Endothelial cell of umbilical vein (primary cell): ENCODE measurements at regions not wholly inside any gene's neighbourhood (a gene's known extent, or its start where the extent isn't known, plus 50 kb on each side); places are given as distances from the start of the nearest gene placed in this dataset.

Source experiments
- BruUV-seq: library from RNA; stranded (reverse); fragments of 400-500 nt; replicated peaks from 2 replicates; lab custom pipeline; 2021; lab: Mats Ljungman, UMichigan
- CTCF ChIA-PET: fragments of 300-600, 350-600 bp; sonication (Branson Sonifier 250); formaldehyde crosslinking; loops from one replicate; lab custom pipeline; 2021; ENCODE audit warnings: antibody characterized with exemption, inconsistent platforms; lab: Charles Lee
- POLR2A ChIA-PET: fragments of 300-600, 350-600 bp; sonication (Branson Sonifier 250); formaldehyde crosslinking; loops from one replicate; lab custom pipeline; 2021; ENCODE audit warnings: antibody characterized with exemption, inconsistent platforms; lab: Charles Lee
- DNase-seq: peaks from one replicate; pipeline ENCODE4 v3.0.0-alpha.2; 2011; ENCODE audit warnings: low read depth, low spot score
- FAIRE-seq: peaks from 2 replicates; lab custom pipeline; 2011; peaks lifted over from hg19 to GRCh38; lab: Jason Lieb, UNC
- H2AFZ ChIP-seq: 2 replicates; pipeline ENCODE4 v1.6.0; 2012; ENCODE audit warnings: low read depth, low read length, control low read depth, inconsistent platforms
- H3K27ac ChIP-seq: 2 replicates; pipeline ENCODE4 v1.5.1; 2011; ENCODE audit warnings: low read depth, mild to moderate bottlenecking, control low read depth, low read length, moderate library complexity; ENCODE audit not compliant: insufficient read depth
- H3K27me3 ChIP-seq, 2 experiments: 2 replicates each; pipeline versions ENCODE4 v1.6.0 to v1.6.1; 2011; ENCODE audit warnings: low read length in 2 of 2, mixed read lengths in 1 of 2; ENCODE audit not compliant: control insufficient read depth in 2 of 2, insufficient read depth in 2 of 2
- H3K36me3 ChIP-seq, 2 experiments: 2 replicates in 1 of 2; 3 replicates in 1 of 2; pipeline ENCODE4 v1.5.1; 2011; ENCODE audit warnings: low read length in 2 of 2, mild to moderate bottlenecking in 1 of 2, moderate library complexity in 1 of 2; ENCODE audit not compliant: control insufficient read depth in 2 of 2, insufficient read depth in 2 of 2; ENCODE audit errors: extremely low read depth in 1 of 2
- H3K4me1 ChIP-seq: 3 replicates; pipeline ENCODE4 v1.5.1; 2011; ENCODE audit warnings: mild to moderate bottlenecking, low read length; ENCODE audit not compliant: control insufficient read depth, insufficient read depth; ENCODE audit errors: extremely low read depth
- H3K4me2 ChIP-seq: 2 replicates; pipeline ENCODE4 v1.6.1; 2011; ENCODE audit warnings: low read length, control low read depth, mixed read lengths; ENCODE audit not compliant: insufficient read depth
- H3K4me3 ChIP-seq, 3 experiments: fragments of 200-600 bp in 1 of 3; sonication (generic), shearing (Covaris generic) in 1 of 3; replicated peaks in 1 of 3; 2 replicates each; pipeline ENCODE4 v1.5.1; 2011 to 2016; ENCODE audit warnings: control low read depth in 3 of 3, low read length in 3 of 3, mild to moderate bottlenecking in 2 of 3, inconsistent platforms in 1 of 3, low read depth in 1 of 3, moderate library complexity in 1 of 3; ENCODE audit not compliant: insufficient read depth in 1 of 3
- H3K79me2 ChIP-seq: 2 replicates; pipeline ENCODE4 v1.6.0; 2012; ENCODE audit warnings: low read length, inconsistent platforms; ENCODE audit not compliant: control insufficient read depth, insufficient read depth
- H3K9ac ChIP-seq: replicated peaks from 2 replicates; pipeline ENCODE3; 2011; ENCODE audit warnings: low read length, control low read depth; ENCODE audit not compliant: insufficient read depth; ENCODE audit errors: extremely low read depth
- H3K9me1 ChIP-seq: replicated peaks from 3 replicates; pipeline ENCODE4 v1.6.0; 2011; ENCODE audit warnings: mild to moderate bottlenecking, low read length; ENCODE audit not compliant: control insufficient read depth, insufficient read depth; ENCODE audit errors: extremely low read depth
- H3K9me3 ChIP-seq: replicated peaks from 2 replicates; pipeline ENCODE4 v1.5.1; 2012; ENCODE audit warnings: low read length, inconsistent platforms; ENCODE audit not compliant: control insufficient read depth, insufficient read depth
- H4K20me1 ChIP-seq: replicated peaks from 2 replicates; pipeline ENCODE3; 2011; ENCODE audit warnings: mild to moderate bottlenecking, low read length; ENCODE audit not compliant: control insufficient read depth, insufficient read depth; ENCODE audit errors: extremely low read depth
- CTCF ChIP-seq, 2 donors: IDR thresholded peaks; 1 replicate in 1 of 2; 2 replicates in 1 of 2; pipeline ENCODE4 v1.5.1; 2011; ENCODE audit warnings: low read length in 2 of 2, mild to moderate bottlenecking in 2 of 2, moderate library complexity in 2 of 2, control low read depth in 1 of 2, inconsistent platforms in 1 of 2, low read depth in 1 of 2; ENCODE audit not compliant: insufficient read depth in 1 of 2; ENCODE audit errors: extremely low read depth in 1 of 2
- EZH2 ChIP-seq: IDR thresholded peaks from 2 replicates; pipeline ENCODE4 v1.6.1; 2012; ENCODE audit warnings: borderline replicate concordance, low read depth, mild to moderate bottlenecking, moderate library complexity, low read length, inconsistent platforms; ENCODE audit not compliant: severe bottlenecking
- FOS ChIP-seq: IDR thresholded peaks from 2 replicates; pipeline ENCODE4 v1.6.1; 2011; ENCODE audit warnings: mild to moderate bottlenecking, low read length, moderate library complexity, borderline replicate concordance; ENCODE audit not compliant: insufficient read depth
- GATA2 ChIP-seq: IDR thresholded peaks from 2 replicates; pipeline ENCODE4 v1.7.0; 2011; ENCODE audit warnings: low read depth, mild to moderate bottlenecking, moderate library complexity, mixed read lengths, low read length; ENCODE audit not compliant: insufficient read length, insufficient read depth
- JUN ChIP-seq: IDR thresholded peaks from 2 replicates; pipeline ENCODE4 v1.6.1; 2011; ENCODE audit warnings: borderline replicate concordance, low read depth; ENCODE audit not compliant: insufficient read length, insufficient read depth
- MAX ChIP-seq: IDR thresholded peaks from 2 replicates; pipeline ENCODE4 v1.6.1; 2011; ENCODE audit not compliant: insufficient read depth, insufficient read length
- MYC ChIP-seq: IDR thresholded peaks from one replicate; pipeline ENCODE4 v1.6.1; 2011; ENCODE audit warnings: mild to moderate bottlenecking, low read depth, low read length
- POLR2A ChIP-seq: IDR thresholded peaks from 2 replicates; pipeline ENCODE4 v1.6.1; 2012; ENCODE audit warnings: low read depth, mild to moderate bottlenecking, control low read depth, low read length
- POLR2AphosphoS5 ChIP-seq: IDR thresholded peaks from 2 replicates; pipeline ENCODE4 v1.6.1; 2012; ENCODE audit warnings: low read depth, mild to moderate bottlenecking, control low read depth, low read length, moderate library complexity; ENCODE audit not compliant: insufficient read depth
- dilution Hi-C: fragments of 300-500 bp; cut with MboI; formaldehyde crosslinking; loops from one replicate; pipeline ENCODE4 v1.15.0; 2019; ENCODE audit warnings: low sequenced_read_pairs; ENCODE audit not compliant: extremely low pct_ligation_motif_present
- intact Hi-C: fragments of 100-400 bp; cut with micrococcal nuclease; formaldehyde crosslinking; loops from one replicate; pipeline ENCODE4 v1.10.0; 2022

GRCh38 chr1:79398501-79398900 lies 392.0 kb upstream of the ADGRL4 start:
- no peak overlapping the region for H3K27ac ChIP-seq
- CTCF ChIA-PET: no interaction called here

More at GRCh38 chr1:79398501-79398900, 392.0 kb upstream of the ADGRL4 start:
- dilution Hi-C loops: no loop called here
- Histone ChIP-seq H3K9me3 (no peaks in the 10 kb centered on the region), H3K79me2 (no peaks in the 10 kb centered on the region), H2AFZ (no peak overlapping the region), H4K20me1 (no peaks in the 10 kb centered on the region), H3K4me1 (no peaks in the 10 kb centered on the region), H3K36me3 (no peaks in the 10 kb centered on the region), H3K27me3 (no peaks in the 10 kb centered on the region), H3K4me2 (no peak overlapping the region), H3K4me3 (no peak overlapping the region), H3K9me1 (no peaks in the 10 kb centered on the region), H3K9ac (no peak overlapping the region)
- POLR2A ChIA-PET: no interaction called here
- TF ChIP-seq EZH2: no peak
- TF ChIP-seq POLR2A: no peak
- TF ChIP-seq FOS: no peak
- no peak for TF ChIP-seq JUN
- no peak for TF ChIP-seq CTCF (IDR thresholded peaks at IDR 0.05; ENCODE audit: extremely low read depth in 1 of 2, insufficient read depth in 1 of 2, low read depth in 1 of 2, low read length in 2 of 2)
- no peak for TF ChIP-seq MAX
- no peak for TF ChIP-seq GATA2
- TF ChIP-seq MYC: no peak
- no peak for TF ChIP-seq POLR2AphosphoS5
- intact Hi-C loops: no loop called here
- FAIRE-seq (no peak), DNase-seq (no peak)
- no TSS peak for BruUV-seq
